ENCODE measurements at regions not wholly inside any gene's neighbourhood (a gene's known extent, or its start where the extent isn't known, plus 50 kb on each side); places are given as distances from the start of the nearest gene placed in this dataset.

DNA sequence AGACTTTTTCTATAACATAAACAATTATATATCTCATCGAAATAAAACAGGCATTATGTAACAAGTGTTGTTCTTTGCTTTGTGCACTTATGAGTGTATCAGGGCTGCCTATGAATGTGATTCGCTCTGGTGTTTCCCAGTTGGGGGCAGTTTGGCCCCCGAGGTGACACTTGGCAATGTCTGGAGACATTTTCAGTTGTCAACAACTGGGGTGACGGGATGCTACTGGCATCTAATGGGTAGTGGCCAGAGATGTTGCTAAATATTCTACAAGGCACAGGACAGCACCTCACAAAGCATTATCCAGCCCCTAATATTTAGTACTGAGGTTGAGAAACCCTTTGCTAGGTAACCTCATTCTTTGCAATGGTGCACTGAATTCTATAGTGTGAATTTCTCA is 83.3 kb downstream of the PLCE1 start:
- no peak overlapping the region for H3K27ac ChIP-seq
- DNase-seq (ENCODE audit: low read depth in 1 of 2, low spot score in 1 of 2), result no peak
- H3K4me1 ChIP-seq (ENCODE audit: low read depth), result no peaks in the 10 kb centered on the region
- no peaks in the 10 kb centered on the region for H3K36me3 ChIP-seq
- no peak overlapping the region for H3K4me3 ChIP-seq
- no peaks in the 10 kb centered on the region for H3K9me3 ChIP-seq (ENCODE audit: low read depth)
- H3K27me3 ChIP-seq, result no peaks in the 10 kb centered on the region
- no peak for TF ChIP-seq CTCF (IDR thresholded peaks at IDR 0.05; ENCODE audit: low read depth, low read length)

DNA sequence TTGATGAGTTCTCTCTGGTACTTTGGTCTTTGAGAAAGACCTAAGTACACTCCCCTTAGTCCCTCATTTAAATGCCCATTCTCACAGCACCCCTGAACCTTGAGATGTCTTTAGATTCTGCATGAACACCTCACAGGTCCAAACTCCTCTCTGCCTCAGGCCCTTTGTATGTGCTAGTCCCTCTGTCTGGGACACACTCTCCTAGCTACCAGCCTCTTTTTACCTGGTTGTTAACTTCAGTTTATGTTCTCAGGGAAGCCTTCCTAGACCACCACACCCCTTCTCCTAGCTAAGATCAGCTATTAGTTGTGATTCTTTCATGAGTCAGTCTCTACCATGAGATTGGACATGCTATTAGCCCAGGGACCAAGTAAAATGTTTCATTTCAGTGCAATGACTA is 86.4 kb downstream of the PLCE1 start:
- Histone ChIP-seq H3K9me3 (ENCODE audit: low read depth) (no peaks in the 10 kb centered on the region), H3K4me3 (no peak overlapping the region), H3K36me3 (no peaks in the 10 kb centered on the region), H3K27me3 (no peaks in the 10 kb centered on the region), H3K4me1 (ENCODE audit: low read depth) (no peaks in the 10 kb centered on the region), H3K27ac (no peak overlapping the region)
- no peak for TF ChIP-seq CTCF (IDR thresholded peaks at IDR 0.05; ENCODE audit: low read depth, low read length)
- no peak for DNase-seq (ENCODE audit: low read depth in 1 of 2, low spot score in 1 of 2)

GRCh38 chr10:94083662-94084265 is 90.0 kb downstream of the PLCE1 start:
- no peaks in the 10 kb centered on the region for H3K4me1 ChIP-seq (ENCODE audit: low read depth)
- H3K27ac ChIP-seq, result no peak overlapping the region
- no peaks in the 10 kb centered on the region for H3K9me3 ChIP-seq (ENCODE audit: low read depth)
- H3K27me3 ChIP-seq, result no peaks in the 10 kb centered on the region
- no peak for TF ChIP-seq CTCF (IDR thresholded peaks at IDR 0.05; ENCODE audit: low read depth, low read length)
- H3K4me3 ChIP-seq, result no peak overlapping the region
- H3K36me3 ChIP-seq, result no peaks in the 10 kb centered on the region
- DNase-seq (ENCODE audit: low read depth in 1 of 2, low spot score in 1 of 2), result no peak

GRCh38 chr10:94084344-94084743 is 90.6 kb downstream of the PLCE1 start:
- Histone ChIP-seq H3K9me3 (ENCODE audit: low read depth) (no peaks in the 10 kb centered on the region), H3K27ac (no peak overlapping the region), H3K27me3 (no peaks in the 10 kb centered on the region), H3K36me3 (no peaks in the 10 kb centered on the region), H3K4me3 (no peak overlapping the region), H3K4me1 (ENCODE audit: low read depth) (no peaks in the 10 kb centered on the region)
- TF ChIP-seq CTCF (IDR thresholded peaks at IDR 0.05; ENCODE audit: low read depth, low read length), result no peak
- DNase-seq (ENCODE audit: low read depth in 1 of 2, low spot score in 1 of 2), result no peak

- H3K27ac ChIP-seq, result no peak overlapping the region
- no peak overlapping the region for H3K4me3 ChIP-seq
- no peaks in the 10 kb centered on the region for H3K36me3 ChIP-seq
- TF ChIP-seq CTCF (IDR thresholded peaks at IDR 0.05; ENCODE audit: low read depth, low read length), result no peak
- H3K4me1 ChIP-seq (ENCODE audit: low read depth), result no peaks in the 10 kb centered on the region
- no peaks in the 10 kb centered on the region for H3K9me3 ChIP-seq (ENCODE audit: low read depth)
- no peaks in the 10 kb centered on the region for H3K27me3 ChIP-seq
- DNase-seq (ENCODE audit: low read depth in 1 of 2, low spot score in 1 of 2), result no peak
Observed at GRCh38 chr10:94085288-94085687, 91.6 kb downstream of the PLCE1 start.
